CMK (cell line): ENCODE measurements at regions not wholly inside any gene's neighbourhood (a gene's known extent, or its start where the extent isn't known, plus 50 kb on each side); places are given as distances from the start of the nearest gene placed in this dataset.

Source experiments
- DNase-seq: peaks from one replicate; pipeline ENCODE4 v3.0.0-alpha.2; 2010; ENCODE audit warnings: low read depth

DNA sequence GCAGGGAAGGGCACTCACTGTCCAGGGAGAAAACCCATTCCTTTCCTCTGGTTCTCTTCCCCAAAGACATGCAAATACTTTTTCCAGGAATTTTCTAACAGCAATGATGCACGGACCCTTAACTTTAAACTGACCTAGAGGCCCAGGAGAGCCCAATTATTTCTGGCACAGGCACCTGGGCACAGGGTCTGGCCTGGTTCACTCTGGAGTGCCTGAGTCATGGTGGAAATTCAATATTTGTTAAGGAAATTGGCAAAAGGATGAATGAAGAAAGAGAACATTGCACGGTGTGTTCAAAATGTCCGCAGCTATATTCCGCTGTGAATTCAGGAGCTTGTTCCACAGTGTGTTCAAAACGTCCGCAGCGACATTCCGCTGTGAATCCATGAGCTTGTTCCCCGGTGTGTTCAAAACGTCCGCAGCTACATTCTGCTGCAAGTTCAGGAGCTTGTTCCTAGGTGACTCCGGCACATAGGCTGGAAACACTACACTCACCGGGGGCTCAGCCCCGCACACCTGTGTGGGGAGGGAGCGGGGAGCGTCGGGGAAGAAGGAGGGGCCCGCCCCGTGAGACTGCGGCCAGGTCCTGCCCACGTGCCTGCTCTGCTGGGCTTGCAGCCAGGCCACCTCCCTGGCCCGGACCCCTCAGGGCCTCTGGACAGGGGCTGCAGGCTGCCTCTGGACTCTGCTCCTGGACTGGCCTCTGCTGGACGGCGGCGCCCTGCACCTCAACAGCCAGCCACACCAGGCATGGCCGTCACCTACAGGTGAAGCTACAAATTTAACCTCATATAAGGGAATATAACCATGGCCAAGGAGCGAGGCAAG, 72.0 kb upstream of the FAM20C start:
- no peak for DNase-seq

DNA sequence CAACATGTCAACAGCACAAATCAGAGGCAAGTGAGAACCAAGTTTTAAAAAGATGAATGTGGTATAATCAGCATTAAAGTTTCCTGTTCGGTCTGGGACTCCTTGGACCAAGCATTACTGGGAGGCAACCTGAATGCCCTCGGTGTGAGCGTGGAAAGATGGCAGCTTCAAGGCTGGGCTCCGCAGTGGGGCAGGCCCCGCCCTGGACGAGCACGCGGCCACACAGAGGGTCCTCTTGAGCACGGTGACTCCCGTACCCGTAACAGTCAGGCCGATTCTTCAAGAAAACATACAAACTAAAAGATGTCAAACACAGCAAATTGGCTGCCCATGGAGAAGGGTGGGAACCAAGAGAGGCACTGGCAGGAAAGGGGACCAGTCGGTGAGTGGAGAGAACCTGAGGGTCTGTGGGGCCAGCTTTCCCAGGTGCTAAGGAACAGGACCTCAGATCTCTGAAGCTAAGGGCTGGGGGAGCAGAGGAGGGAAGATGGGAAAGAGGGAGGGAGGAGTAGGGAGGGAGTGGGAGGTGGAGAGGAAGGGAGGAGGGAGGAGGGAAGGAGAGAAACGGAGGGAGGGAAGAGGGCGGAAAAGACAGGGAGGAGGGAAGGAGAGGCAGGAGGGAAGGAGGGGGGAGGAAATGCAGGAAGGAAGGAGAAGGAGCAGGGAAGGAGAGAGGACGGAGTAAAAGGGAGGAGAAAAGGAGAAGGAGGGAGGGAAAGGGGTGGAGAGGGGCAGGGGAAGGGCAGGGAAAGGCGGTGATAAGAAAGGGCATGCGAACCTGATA, 71.2 kb upstream of the FAM20C start:
- no peak for DNase-seq

DNA sequence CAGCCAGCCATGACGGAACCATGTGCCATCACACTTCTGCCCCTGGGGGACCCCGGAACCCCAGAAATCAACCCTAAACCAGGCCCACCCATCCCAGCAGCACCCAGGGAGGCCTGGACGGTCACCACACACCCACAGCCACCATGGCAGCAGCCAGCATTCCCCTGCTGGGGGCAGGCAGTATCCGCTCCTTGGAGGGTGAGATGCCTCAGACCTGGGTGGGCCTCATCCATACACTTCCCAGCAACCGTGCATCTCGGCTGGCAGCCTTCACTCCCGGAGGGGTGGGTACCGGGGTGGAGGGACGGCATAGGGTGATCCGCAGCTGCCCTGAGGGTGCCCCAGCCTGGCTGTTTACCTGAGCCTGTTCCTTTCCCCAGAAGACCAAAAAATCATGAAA, 69.1 kb upstream of the FAM20C start:
- no peak for DNase-seq

GRCh38 chr7:124130-124949, 68.0 kb upstream of the FAM20C start:
- no peak for DNase-seq

- no peak for DNase-seq
Measured at GRCh38 chr7:125061-125475, 67.3 kb upstream of the FAM20C start.

DNA sequence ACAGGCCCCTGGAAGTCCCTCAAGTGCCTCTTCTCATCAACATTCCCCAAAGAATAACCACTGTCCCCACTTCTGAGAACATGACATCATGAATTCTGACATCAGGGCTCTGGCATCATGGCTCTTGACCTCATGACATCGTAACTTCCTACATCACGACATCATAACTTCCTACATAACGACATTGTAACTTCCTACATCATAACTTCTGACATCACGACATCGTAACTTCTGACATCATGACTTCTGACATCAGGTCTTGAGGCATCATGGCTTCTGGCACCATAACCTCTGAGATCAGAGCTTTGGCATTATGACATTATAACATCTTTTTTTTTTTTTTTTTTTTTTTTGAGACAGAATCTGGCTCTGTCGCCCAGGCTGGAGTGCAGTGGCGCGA, 66.7 kb upstream of the FAM20C start:
- DNase-seq = no peak

DNA sequence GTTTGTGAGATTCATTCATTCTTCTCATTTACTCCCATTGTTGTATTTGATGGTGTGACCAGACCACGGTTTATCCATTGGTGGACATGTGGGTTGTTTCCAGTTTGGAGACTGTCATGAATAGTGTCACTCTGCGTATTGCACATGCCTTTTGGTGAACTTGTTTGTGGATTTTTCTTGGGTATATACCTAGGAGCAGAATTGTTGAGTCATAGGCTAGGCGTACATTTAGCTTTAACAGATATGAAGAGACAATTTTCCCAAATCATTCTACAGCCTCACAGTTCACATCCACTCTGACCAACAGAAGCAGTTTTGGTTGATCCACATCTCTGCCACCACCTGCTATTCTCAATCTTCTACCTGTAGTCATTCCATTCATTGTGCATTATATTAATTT, 66.0 kb upstream of the FAM20C start:
- DNase-seq = no peak

GRCh38 chr7:127064-127598, 65.2 kb upstream of the FAM20C start:
- DNase-seq = no peak

DNA sequence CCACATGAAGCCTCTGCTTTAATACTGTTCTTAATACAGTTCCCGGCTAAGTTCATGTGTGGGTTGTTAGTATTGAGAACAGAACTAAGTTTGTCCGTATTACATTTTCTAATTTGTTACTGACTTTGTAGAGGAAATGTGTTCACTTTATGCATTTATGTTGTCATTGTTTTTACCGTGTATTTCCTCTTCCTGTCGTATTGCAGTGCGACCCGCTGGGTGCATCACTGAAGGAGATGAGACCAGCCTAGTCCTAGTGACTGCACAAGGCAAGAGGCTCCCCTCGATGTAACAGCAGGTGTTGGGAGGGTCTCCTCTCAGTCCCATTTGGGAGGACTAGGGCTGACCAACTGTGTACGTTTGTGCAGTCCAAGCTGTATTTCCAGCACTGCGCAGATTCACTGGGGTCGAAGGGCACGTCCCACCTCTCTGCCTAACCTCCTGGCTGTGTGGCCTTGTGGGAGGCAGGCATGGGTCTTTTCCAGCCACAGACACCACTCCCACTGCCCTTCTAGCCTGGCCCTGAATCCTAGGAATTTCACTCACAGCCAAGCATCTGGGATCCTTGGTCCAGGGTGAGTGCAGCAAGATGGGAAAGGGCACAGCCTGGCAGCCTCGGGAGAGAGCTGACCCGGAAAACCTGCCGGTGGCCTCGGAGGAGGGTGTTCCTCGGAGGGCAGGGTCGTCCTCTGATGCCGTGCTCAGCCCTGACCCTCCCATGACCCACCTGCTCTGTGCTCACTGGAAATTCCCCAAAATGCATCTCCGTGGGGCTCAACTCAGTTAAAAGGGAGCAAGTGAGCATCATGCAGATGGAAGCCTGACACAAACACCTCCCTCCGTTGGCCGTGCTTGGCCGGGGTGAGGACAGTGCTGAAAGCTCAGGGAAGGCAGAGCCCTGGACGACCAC, 63.9 kb upstream of the FAM20C start:
- DNase-seq = no peak

- no peak for DNase-seq
Measured at GRCh38 chr7:129366-130221, 62.8 kb upstream of the FAM20C start.

DNA sequence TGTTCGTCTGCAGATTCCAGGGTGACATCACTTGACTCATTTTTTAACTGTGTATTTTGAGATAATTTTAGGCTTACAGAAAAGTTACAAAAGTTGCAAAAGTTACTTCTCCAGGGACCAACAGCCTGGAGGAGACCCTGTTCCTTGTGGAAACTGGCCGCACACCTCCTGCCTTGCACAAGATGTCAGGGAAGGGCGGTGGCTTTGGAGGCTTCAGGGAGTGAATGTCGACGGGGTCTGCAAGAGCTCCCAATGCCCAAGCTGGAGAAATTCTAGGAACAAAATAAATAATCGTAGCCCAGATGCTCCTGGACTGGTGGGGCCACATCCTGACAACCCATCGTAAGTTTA, 62.2 kb upstream of the FAM20C start:
- no peak for DNase-seq

- DNase-seq = no peak
Measured at GRCh38 chr7:130875-131780, 61.2 kb upstream of the FAM20C start.

DNA sequence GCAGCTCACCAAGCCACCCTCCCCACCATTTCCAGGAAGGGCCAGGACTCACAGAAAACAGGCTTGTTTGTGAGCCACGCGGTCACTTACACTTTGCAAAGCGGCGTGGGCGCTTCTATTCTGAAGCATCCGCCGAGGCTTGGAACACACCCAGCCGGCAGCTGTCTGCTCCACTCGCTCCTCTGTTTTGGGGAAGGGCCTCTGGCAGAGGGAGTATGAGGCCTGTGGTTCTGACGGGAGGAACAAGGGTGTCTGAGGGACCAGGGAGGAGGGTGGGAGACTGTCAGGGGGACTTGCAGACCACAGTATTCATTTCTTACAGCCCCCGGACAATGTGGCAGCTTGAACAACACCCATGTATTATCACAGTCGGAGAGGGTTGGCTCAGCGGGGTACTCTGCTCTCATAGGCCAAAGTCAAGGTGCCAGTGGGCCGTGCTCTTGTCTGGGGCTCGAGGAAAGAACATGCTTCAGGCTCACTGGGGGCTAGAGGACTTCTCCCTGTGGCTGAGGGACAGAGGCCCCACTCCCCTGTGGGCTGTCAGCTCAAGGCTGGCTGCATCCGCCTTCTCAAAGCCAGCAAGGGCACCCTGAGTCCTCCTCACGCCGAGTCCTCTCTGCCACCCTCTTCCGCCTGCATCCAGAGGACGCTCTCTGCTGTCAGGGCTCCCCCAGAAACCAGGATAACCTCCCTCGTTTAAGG, 60.4 kb upstream of the FAM20C start:
- DNase-seq = no peak

GRCh38 chr7:132899-133298, 59.5 kb upstream of the FAM20C start:
- no peak for DNase-seq

DNA sequence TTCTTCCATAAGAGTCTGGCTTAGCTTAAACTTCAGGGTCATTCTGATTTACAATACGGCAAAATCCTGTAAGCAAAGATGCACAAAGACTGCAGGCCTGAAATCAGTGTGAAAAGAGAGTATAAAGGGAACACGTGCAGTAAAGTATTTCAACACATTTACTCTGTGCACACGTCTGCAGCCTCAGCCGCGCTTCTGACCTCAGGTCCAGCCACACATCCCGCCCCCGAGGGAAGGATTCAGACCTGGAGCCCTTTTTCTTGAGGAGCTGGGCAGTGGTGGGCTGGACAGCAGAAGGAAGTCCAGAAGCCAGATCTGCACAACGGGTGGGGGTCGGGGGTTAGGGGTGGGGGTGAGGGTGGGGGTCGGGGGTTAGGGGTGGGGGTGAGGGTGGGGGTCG, 58.9 kb upstream of the FAM20C start:
- DNase-seq = no peak

GRCh38 chr7:134029-134428, 58.3 kb upstream of the FAM20C start:
- DNase-seq = no peak

GRCh38 chr7:134561-135256, 57.7 kb upstream of the FAM20C start:
- DNase-seq = no peak

GRCh38 chr7:135257-135653, 57.1 kb upstream of the FAM20C start:
- DNase-seq = no peak
